Sciatic nerve (tissue), 2 donors: ENCODE measurements at regions not wholly inside any gene's neighbourhood (a gene's known extent, or its start where the extent isn't known, plus 50 kb on each side); places are given as distances from the start of the nearest gene placed in this dataset.
"Not testable (repeated sequence)": the region's sequence is repeated elsewhere in the genome, so short reads cannot be mapped to it uniquely, and the experiment has no call there.

Experiments used
- ATAC-seq: fragments of 200-7000 bp; cut with Tn5 transposase; one replicate; pipeline ENCODE4 v1.9.1; 2020; ENCODE audit warnings: mild to moderate bottlenecking, moderate library complexity
- DNase-seq: peaks from one replicate; pipeline ENCODE4 v3.0.0-alpha.2; 2020; ENCODE audit warnings: low spot score
- intact Hi-C: fragments of 100-400 bp; cut with DNase I; formaldehyde crosslinking; loops from one replicate; pipeline ENCODE4 v1.14.2; 2022
- donor health status: DM: no; HTN: no; CAD: no.
- donor health status: DM: no; HTN: no; CAD: no.

DNA sequence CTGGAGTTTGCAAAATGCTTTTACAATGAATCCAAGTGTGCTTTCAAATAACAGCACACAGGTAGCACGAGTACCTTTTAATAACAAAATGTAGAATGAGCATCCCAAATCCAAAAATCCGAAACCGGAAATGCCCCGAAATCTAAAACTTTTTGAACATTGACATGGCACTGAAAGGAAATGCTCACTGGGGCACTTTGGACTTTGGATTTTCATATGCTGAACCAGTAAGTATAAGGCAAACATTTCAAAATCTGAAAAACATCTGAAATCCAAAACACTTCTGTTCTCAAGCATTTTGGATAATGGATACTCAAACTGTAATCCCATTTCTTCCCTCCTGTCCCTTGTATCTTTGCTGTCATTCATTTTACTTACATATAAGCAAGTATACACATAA is 50.1 kb downstream of the GCNT4 start:
- no peak for ATAC-seq
- intact Hi-C loops: no loop called here

GRCh38 chr5:74995926-74996325 is 56.4 kb downstream of the GCNT4 start:
- DNase-seq: no peak
- no peak for ATAC-seq
- intact Hi-C loops: no loop called here

More for the DNA sequence above, 50.1 kb downstream of the GCNT4 start:
- DNase-seq: no peak

DNA sequence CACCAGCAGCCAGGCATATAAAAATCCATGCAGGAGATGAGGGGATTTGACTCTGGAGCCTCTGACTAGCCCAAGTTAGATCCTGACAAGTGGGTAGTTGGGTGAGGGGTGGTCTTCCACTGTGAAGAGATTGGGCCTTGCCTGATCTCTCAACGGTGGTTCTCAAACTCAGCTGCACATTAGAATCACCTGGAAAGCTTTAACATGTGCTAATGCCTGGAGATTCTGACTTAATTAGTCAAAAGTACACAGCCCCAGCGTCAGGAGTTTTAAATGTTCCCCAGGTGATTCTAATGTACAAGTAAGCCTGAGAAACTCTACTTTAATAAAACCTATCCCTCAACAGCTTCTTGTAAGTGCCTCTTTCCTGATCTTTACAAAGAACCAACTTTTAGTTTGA is 57.5 kb downstream of the GCNT4 start:
- intact Hi-C loops: no loop called here
- ATAC-seq: no peak
- DNase-seq: no peak

GRCh38 chr5:74993743-74994142 is 58.6 kb downstream of the GCNT4 start:
- no peak for ATAC-seq
- DNase-seq: no peak
- intact Hi-C loops: no loop called here

DNA sequence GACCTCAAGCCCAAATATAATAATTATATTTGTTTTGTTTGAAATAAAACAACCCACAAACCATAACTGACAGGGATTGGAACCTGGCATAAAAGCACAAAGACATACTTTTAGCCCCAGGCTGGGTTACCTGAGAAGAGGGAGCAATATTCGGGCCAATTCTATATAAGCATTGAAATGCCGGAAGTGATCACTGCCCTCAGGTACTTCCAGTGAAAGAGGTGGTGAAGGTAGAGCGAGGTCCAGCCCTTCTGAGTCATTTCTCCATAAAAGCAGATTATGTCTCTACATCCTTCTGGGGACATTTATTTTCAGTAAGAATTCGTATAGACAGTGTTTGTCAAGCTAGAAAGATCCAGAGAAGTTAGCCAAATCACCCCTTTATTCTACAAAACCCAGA is 59.6 kb downstream of the GCNT4 start:
- no peak for ATAC-seq
- DNase-seq: no peak
- intact Hi-C loops: no loop called here

GRCh38 chr5:74991522-74991921 is 60.8 kb downstream of the GCNT4 start:
- DNase-seq (no peak), ATAC-seq (no peak)
- intact Hi-C loops: no loop called here

DNA sequence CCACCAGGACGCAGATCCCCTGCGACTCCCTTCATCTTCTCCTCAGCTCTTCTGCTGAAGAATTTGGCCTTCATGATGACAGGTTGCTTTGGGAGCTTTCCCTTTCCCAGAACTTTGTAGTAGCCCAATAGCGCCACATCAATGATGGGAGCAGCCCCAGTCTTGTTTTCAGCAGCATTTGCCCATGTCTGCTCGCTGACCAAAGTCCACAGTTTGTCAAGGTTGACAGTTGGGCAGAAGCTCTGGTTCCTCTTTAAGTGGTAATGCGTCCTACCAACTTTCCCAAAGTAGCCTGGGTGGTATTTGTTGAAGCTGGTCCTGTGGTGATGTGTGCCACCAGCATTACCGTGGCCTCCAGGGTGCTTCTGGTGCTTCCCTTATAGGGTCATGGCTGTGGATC is 62.2 kb downstream of the GCNT4 start:
- ATAC-seq: no peak
- no peak for DNase-seq
- intact Hi-C loops: no loop called here

GRCh38 chr5:74988273-74988983 is 63.9 kb downstream of the GCNT4 start:
- no peak for DNase-seq
- intact Hi-C loops: no loop called here
- no peak for ATAC-seq

DNA sequence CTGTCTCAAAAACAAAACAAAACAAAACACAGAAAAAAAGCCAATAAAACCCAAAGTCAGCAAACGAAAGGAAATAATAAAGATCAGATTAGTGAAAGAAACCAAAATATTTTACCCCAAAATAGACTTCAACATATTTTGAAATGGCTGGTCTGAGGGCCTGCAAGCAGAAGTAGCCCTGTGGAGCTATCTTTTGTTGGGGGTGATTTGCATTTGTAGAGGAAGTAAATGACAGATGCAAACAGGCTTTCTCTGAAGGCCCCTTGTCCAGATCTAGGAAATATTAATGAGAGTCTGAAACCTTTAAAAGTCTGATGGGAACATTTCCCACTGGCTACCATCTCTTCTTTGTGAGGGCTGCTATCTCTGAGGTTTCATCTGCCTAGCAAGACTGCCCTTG is 74.0 kb downstream of the GCNT4 start:
- intact Hi-C loops: no loop called here
- ATAC-seq: no peak
- no peak for DNase-seq

GRCh38 chr5:74977471-74977870 is 74.9 kb downstream of the GCNT4 start:
- DNase-seq (no peak), ATAC-seq (no peak)
- intact Hi-C loops: no loop called here

GRCh38 chr5:74976651-74977050 is 75.7 kb downstream of the GCNT4 start:
- no peak for DNase-seq
- ATAC-seq: no peak
- intact Hi-C loops: no loop called here

DNA sequence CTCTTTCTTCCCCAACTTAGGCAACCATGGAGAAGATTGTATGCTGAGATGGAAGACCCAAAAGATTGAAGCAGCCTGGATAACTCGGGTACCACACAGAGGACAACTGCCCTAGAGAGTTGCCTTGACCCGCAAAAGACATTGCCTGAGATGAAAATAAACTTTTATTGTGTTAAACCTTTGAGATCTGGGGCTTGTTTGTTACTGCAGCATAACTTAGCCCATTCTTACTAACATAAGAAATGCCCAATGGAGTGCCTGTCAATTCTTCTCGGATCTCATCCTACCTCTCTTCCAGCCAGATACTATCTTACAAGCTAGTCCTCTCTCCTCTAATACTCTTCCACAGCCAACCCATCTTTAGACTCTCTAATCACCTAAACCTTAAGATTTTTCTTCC is 76.8 kb downstream of the GCNT4 start:
- DNase-seq: no peak
- intact Hi-C loops: no loop called here
- ATAC-seq: no peak

GRCh38 chr5:74974451-74975091 is 77.8 kb downstream of the GCNT4 start:
- ATAC-seq: no peak
- intact Hi-C loops: no loop called here
- DNase-seq: no peak

GRCh38 chr5:74973694-74974093 is 78.7 kb downstream of the GCNT4 start:
- no peak for DNase-seq
- intact Hi-C loops: no loop called here
- no peak for ATAC-seq

GRCh38 chr5:74971947-74972460 is 80.4 kb downstream of the GCNT4 start:
- ATAC-seq: no peak
- DNase-seq: no peak
- intact Hi-C loops: no loop called here

DNA sequence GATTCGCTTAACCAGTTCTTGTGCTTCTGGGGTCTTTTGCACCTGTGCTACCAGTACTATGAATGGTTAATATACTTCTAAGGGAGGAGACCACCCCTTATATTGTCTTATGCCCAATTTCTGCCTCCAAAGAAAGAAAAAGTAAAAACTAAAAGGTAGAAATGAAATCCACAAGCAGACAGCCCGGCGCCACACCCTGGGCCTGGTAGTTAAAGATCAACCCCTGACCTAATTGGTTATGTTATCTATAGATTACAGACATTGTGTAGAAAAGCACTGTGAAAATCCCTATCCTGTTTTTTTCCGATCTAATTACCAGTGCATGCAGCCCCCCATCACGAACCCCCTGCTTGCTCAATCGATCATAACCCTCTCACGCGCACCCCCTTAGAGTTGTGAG is 81.5 kb downstream of the GCNT4 start:
- DNase-seq, intact Hi-C loops, ATAC-seq: not testable (repeated sequence)

- ATAC-seq: no peak
- intact Hi-C loops: no loop called here
- DNase-seq: no peak
Measured at GRCh38 chr5:74969726-74970125, 82.6 kb downstream of the GCNT4 start.

GRCh38 chr5:74966141-74967026 is 86.0 kb downstream of the GCNT4 start:
- DNase-seq: no peak
- intact Hi-C loops: no loop called here
- ATAC-seq: no peak

- DNase-seq (no peak), ATAC-seq (no peak)
- intact Hi-C loops: no loop called here
Measured at GRCh38 chr5:74963407-74963806, 89.0 kb downstream of the GCNT4 start.

DNA sequence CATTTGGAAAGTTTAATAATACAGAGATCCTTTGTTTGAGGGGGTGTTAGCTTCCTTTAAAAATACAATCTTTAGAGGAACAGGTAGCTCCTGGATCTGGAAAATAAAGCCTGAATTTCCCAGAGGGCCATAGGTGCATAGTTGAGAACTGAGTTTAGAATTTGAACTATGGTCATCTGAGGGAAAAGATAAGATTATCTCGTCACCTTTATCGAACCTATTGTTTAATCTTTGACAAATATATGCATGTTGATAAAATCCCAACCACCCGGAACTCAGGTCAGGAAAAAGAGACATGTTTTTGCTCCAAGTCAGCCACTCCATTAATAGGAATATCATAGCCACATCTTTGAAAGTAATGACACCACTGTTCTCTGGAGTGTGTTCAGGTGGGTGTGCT is 91.7 kb upstream of the FAM169A start:
- intact Hi-C loops: no loop called here
- ATAC-seq (no peak), DNase-seq (no peak)
